ENCODE measurements at regions not wholly inside any gene's neighbourhood (a gene's known extent, or its start where the extent isn't known, plus 50 kb on each side); places are given as distances from the start of the nearest gene placed in this dataset.
"Not testable (repeated sequence)": the region's sequence is repeated elsewhere in the genome, so short reads cannot be mapped to it uniquely, and the experiment has no call there.

GRCh38 chr10:90293616-90294015, 564.2 kb downstream of the HTR7 start:
- Histone ChIP-seq H4K20me1 (ENCODE audit: control insufficient read depth, extremely low read depth, insufficient read depth, low read length) (no peaks in the 10 kb centered on the region), H3K79me2 (ENCODE audit: control insufficient read depth, insufficient read depth, low read length) (no peaks in the 10 kb centered on the region), H3K27me3 (ENCODE audit: control insufficient read depth, insufficient read depth, low read length) (no peaks in the 10 kb centered on the region), H3K4me3 (replicated peaks in 1 of 4; ENCODE audit: control extremely low read depth in 1 of 4, insufficient read depth in 1 of 4, low read depth in 3 of 4, low read length in 4 of 4) (no peak overlapping the region), H3K9me3 (ENCODE audit: control insufficient read depth, insufficient read depth, low read depth, low read length) (no peaks in the 10 kb centered on the region), H3K27ac (ENCODE audit: insufficient read depth, low read length) (no peak overlapping the region), H2AFZ (ENCODE audit: low read length) (no peak overlapping the region), H3K4me1 (ENCODE audit: control insufficient read depth, extremely low read depth, insufficient read depth, low read length) (peaks cover 5% of the 10 kb centered on the region), H3K36me3 (ENCODE audit: control insufficient read depth, insufficient read depth, low read length) (no peaks in the 10 kb centered on the region), H3K4me2 (ENCODE audit: extremely low read depth, insufficient read depth, low read length) (no peak overlapping the region), H3K9ac (ENCODE audit: insufficient read depth, low read length) (no peak overlapping the region)
- DNase-seq (ENCODE audit: low read depth in 2 of 2), result no peak
- TF ChIP-seq, protein P1, sequence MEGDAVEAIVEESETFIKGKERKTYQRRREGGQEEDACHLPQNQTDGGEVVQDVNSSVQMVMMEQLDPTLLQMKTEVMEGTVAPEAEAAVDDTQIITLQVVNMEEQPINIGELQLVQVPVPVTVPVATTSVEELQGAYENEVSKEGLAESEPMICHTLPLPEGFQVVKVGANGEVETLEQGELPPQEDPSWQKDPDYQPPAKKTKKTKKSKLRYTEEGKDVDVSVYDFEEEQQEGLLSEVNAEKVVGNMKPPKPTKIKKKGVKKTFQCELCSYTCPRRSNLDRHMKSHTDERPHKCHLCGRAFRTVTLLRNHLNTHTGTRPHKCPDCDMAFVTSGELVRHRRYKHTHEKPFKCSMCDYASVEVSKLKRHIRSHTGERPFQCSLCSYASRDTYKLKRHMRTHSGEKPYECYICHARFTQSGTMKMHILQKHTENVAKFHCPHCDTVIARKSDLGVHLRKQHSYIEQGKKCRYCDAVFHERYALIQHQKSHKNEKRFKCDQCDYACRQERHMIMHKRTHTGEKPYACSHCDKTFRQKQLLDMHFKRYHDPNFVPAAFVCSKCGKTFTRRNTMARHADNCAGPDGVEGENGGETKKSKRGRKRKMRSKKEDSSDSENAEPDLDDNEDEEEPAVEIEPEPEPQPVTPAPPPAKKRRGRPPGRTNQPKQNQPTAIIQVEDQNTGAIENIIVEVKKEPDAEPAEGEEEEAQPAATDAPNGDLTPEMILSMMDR (conservative IDR thresholded peaks at IDR 0.05 in 1 of 2, IDR thresholded peaks at IDR 0.05 in 1 of 2; ENCODE audit: low read depth in 1 of 2, low read length in 2 of 2), result no peak
- TF ChIP-seq EZH2 (IDR thresholded peaks at IDR 0.05; ENCODE audit: low read length, missing control alignments), result no peak

DNA sequence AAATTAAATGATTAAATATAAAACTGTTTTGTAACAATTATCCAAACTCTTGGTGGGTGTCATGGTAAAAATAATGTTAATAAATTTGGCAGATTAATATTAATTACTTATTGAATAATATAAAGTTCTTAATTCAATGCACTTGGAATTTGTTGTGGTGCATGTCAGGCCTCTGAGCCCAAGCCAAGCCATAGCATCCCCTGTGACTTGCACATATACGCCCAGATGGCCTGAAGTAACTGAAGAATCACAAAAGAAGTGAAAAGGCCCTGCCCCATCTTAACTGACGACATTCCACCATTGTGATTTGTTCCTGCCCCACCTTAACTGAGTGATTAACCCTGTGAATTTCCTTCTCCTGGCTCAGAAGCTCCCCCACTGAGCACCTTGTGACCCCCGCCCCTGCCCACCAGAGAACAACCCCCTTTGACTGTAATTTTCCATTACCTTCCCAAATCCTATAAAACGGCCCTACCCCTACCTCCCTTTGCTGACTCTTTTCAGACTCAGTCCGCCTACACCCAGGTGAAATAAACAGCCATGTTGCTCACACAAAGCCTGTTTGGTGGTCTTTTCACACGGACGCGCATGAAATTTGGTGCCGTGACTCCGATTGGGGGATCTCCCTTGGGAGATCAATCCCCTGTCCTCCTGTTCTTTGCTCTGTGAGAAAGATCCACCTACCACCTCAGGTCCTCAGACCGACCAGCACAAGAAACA, 562.9 kb downstream of the HTR7 start:
- DNase-seq (ENCODE audit: low read depth in 2 of 2); H3K9me3 ChIP-seq (ENCODE audit: control insufficient read depth, insufficient read depth, low read depth, low read length); H3K27ac ChIP-seq (ENCODE audit: insufficient read depth, low read length); H3K36me3 ChIP-seq (ENCODE audit: control insufficient read depth, insufficient read depth, low read length); H2AFZ ChIP-seq (ENCODE audit: low read length); H3K4me2 ChIP-seq (ENCODE audit: extremely low read depth, insufficient read depth, low read length); H3K79me2 ChIP-seq (ENCODE audit: control insufficient read depth, insufficient read depth, low read length); H3K4me3 ChIP-seq (replicated peaks in 1 of 4; ENCODE audit: control extremely low read depth in 1 of 4, insufficient read depth in 1 of 4, low read depth in 3 of 4, low read length in 4 of 4); H3K4me1 ChIP-seq (ENCODE audit: control insufficient read depth, extremely low read depth, insufficient read depth, low read length); H4K20me1 ChIP-seq (ENCODE audit: control insufficient read depth, extremely low read depth, insufficient read depth, low read length); H3K9ac ChIP-seq (ENCODE audit: insufficient read depth, low read length); H3K27me3 ChIP-seq (ENCODE audit: control insufficient read depth, insufficient read depth, low read length): not testable (repeated sequence)

- H3K4me3 ChIP-seq (replicated peaks in 1 of 4; ENCODE audit: control extremely low read depth in 1 of 4, insufficient read depth in 1 of 4, low read depth in 3 of 4, low read length in 4 of 4); H3K9ac ChIP-seq (ENCODE audit: insufficient read depth, low read length); H4K20me1 ChIP-seq (ENCODE audit: control insufficient read depth, extremely low read depth, insufficient read depth, low read length); H3K79me2 ChIP-seq (ENCODE audit: control insufficient read depth, insufficient read depth, low read length); H3K36me3 ChIP-seq (ENCODE audit: control insufficient read depth, insufficient read depth, low read length); DNase-seq (ENCODE audit: low read depth in 2 of 2); H3K9me3 ChIP-seq (ENCODE audit: control insufficient read depth, insufficient read depth, low read depth, low read length); H2AFZ ChIP-seq (ENCODE audit: low read length); H3K4me2 ChIP-seq (ENCODE audit: extremely low read depth, insufficient read depth, low read length); H3K27me3 ChIP-seq (ENCODE audit: control insufficient read depth, insufficient read depth, low read length); H3K27ac ChIP-seq (ENCODE audit: insufficient read depth, low read length): not testable (repeated sequence)
- H3K4me1 ChIP-seq (ENCODE audit: control insufficient read depth, extremely low read depth, insufficient read depth, low read length), result peaks cover 12% of the 10 kb centered on the region
Observed at GRCh38 chr10:90302031-90302430, 555.8 kb downstream of the HTR7 start.

- Histone ChIP-seq H2AFZ (ENCODE audit: low read length) (no peak overlapping the region), H3K4me2 (ENCODE audit: extremely low read depth, insufficient read depth, low read length) (no peak overlapping the region), H3K9me3 (ENCODE audit: control insufficient read depth, insufficient read depth, low read depth, low read length) (no peaks in the 10 kb centered on the region), H4K20me1 (ENCODE audit: control insufficient read depth, extremely low read depth, insufficient read depth, low read length) (no peaks in the 10 kb centered on the region), H3K27me3 (ENCODE audit: control insufficient read depth, insufficient read depth, low read length) (no peaks in the 10 kb centered on the region), H3K4me3 (replicated peaks in 1 of 4; ENCODE audit: control extremely low read depth in 1 of 4, insufficient read depth in 1 of 4, low read depth in 3 of 4, low read length in 4 of 4) (no peak overlapping the region), H3K27ac (ENCODE audit: insufficient read depth, low read length) (no peak overlapping the region), H3K4me1 (ENCODE audit: control insufficient read depth, extremely low read depth, insufficient read depth, low read length) (peaks cover 12% of the 10 kb centered on the region), H3K36me3 (ENCODE audit: control insufficient read depth, insufficient read depth, low read length) (no peaks in the 10 kb centered on the region), H3K9ac (ENCODE audit: insufficient read depth, low read length) (no peak overlapping the region), H3K79me2 (ENCODE audit: control insufficient read depth, insufficient read depth, low read length) (no peaks in the 10 kb centered on the region)
- TF ChIP-seq, protein P1 (conservative IDR thresholded peaks at IDR 0.05 in 1 of 2, IDR thresholded peaks at IDR 0.05 in 1 of 2; ENCODE audit: low read depth in 1 of 2, low read length in 2 of 2), result no peak
- no peak for TF ChIP-seq EZH2 (IDR thresholded peaks at IDR 0.05; ENCODE audit: low read length, missing control alignments)
- DNase-seq (ENCODE audit: low read depth in 2 of 2), result no peak
Observed at GRCh38 chr10:90302758-90303481, 554.9 kb downstream of the HTR7 start.

All from fibroblast of lung (primary cell).